ENCODE measurements at regions not wholly inside any gene's neighbourhood (a gene's known extent, or its start where the extent isn't known, plus 50 kb on each side); places are given as distances from the start of the nearest gene placed in this dataset.

- TF ChIP-seq CTCF (conservative IDR thresholded peaks at IDR 0.05), result no peak
- Mint-ChIP-seq H3K9me3 (no peaks in the 10 kb centered on the region; a peak in 1 of 5 replicates), H3K4me3 (no peak overlapping the region), H3K4me1 (no peaks in the 10 kb centered on the region), H3K27ac (peak overlapping the region in 1 of 3 experiments; percentile 83; a peak in 2 of 7 replicates), H3K27me3 (ENCODE audit: low read depth) (no peaks in the 10 kb centered on the region; the same call in 1 of the 2 replicates), H3K36me3 (ENCODE audit: insufficient read depth in 1 of 3, low read depth in 3 of 3) (no peaks in the 10 kb centered on the region)
- Histone ChIP-seq H3K18ac (ENCODE audit: insufficient read length, low read depth, low read length) (no peak overlapping the region), H4K5ac (ENCODE audit: insufficient read length, low read depth, low read length) (no peak overlapping the region), H3K4me1 (ENCODE audit: insufficient read depth, low read length) (no peaks in the 10 kb centered on the region), H2BK5ac (ENCODE audit: insufficient read length, low read length) (no peak overlapping the region), H3K9me3 (ENCODE audit: control insufficient read depth, low read depth, low read length) (no peaks in the 10 kb centered on the region), H2BK12ac (ENCODE audit: insufficient read length, low read depth, low read length) (no peak overlapping the region), H2BK120ac (ENCODE audit: low read depth, low read length, poor library complexity, severe bottlenecking) (no peak overlapping the region), H2BK20ac (ENCODE audit: low read depth, low read length, poor library complexity, severe bottlenecking) (no peak overlapping the region), H3K23me2 (ENCODE audit: insufficient read length, low read depth, low read length, poor library complexity, severe bottlenecking) (no peaks in the 10 kb centered on the region), H3K23ac (ENCODE audit: insufficient read length, low read depth, low read length) (no peak overlapping the region), H4K20me1 (ENCODE audit: control insufficient read depth, insufficient read depth, insufficient read length) (no peaks in the 10 kb centered on the region), H4K91ac (ENCODE audit: insufficient read length, low read depth, low read length) (no peak overlapping the region), H3K14ac (ENCODE audit: insufficient read depth, low read length) (no peak overlapping the region), H2BK15ac (ENCODE audit: low read depth, low read length) (no peak overlapping the region), H2AFZ (ENCODE audit: low read length) (no peak overlapping the region), H3T11ph (ENCODE audit: low read length) (no peak overlapping the region), H3K27ac (ENCODE audit: insufficient read length, low read depth, low read length) (no peak overlapping the region), H3K4ac (ENCODE audit: low read depth, low read length) (no peak overlapping the region), H2AK5ac (ENCODE audit: insufficient read length, low read length) (no peak overlapping the region), H3K79me2 (ENCODE audit: insufficient read depth, low read length) (no peaks in the 10 kb centered on the region), H3K56ac (ENCODE audit: insufficient read length, low read depth, low read length) (no peak overlapping the region), H3K4me2 (ENCODE audit: insufficient read depth, insufficient read length, low read length) (no peak overlapping the region), H3K27me3 (ENCODE audit: insufficient read depth, low read length) (no peaks in the 10 kb centered on the region), H3K79me1 (ENCODE audit: insufficient read depth, low read depth, low read length, poor library complexity, severe bottlenecking) (no peaks in the 10 kb centered on the region), H3K9ac (ENCODE audit: extremely low read depth, insufficient read length, low read length) (no peak overlapping the region), H4K8ac (replicated peaks; ENCODE audit: insufficient read length, low read depth, low read length) (no peak overlapping the region)
- no CpG with 5 or more reads among the region's 18 CpGs for WGBS (ENCODE audit: extremely low coverage, insufficient read length, low lambda C conversion rate)
- peak; percentile 32 for DNase-seq
Observed at GRCh38 chr10:124289851-124290795, 128.6 kb downstream of the OAT start.
